Right lobe of liver (tissue), 4 donors: ENCODE measurements at regions not wholly inside any gene's neighbourhood (a gene's known extent, or its start where the extent isn't known, plus 50 kb on each side); places are given as distances from the start of the nearest gene placed in this dataset.
"Not testable (repeated sequence)": the region's sequence is repeated elsewhere in the genome, so short reads cannot be mapped to it uniquely, and the experiment has no call there.

ENCODE experiments used
- POLR2A ChIP-seq: fragments of 450-650 bp; IDR thresholded peaks from one replicate; pipeline ENCODE4 v1.6.1; 2017; ENCODE audit warnings: antibody characterized with exemption, mild to moderate bottlenecking
- TF ChIP-seq, protein P1 (sequence below), 4 donors: fragments of 200-600 bp in 3 of 4; fragments of 450-650 bp in 1 of 4; IDR thresholded peaks; one replicate each; pipeline versions ENCODE4 v1.5.1 to v1.8.0; 2016 to 2022; ENCODE audit warnings: antibody characterized with exemption in 4 of 4, mild to moderate bottlenecking in 2 of 4
- donor health status: DM: no; HTN: no; CAD: no.
- donor health status: DM: no; HTN: no; CAD: no.
- donor health status: DM: no; HTN: yes; CAD: no.

DNA sequence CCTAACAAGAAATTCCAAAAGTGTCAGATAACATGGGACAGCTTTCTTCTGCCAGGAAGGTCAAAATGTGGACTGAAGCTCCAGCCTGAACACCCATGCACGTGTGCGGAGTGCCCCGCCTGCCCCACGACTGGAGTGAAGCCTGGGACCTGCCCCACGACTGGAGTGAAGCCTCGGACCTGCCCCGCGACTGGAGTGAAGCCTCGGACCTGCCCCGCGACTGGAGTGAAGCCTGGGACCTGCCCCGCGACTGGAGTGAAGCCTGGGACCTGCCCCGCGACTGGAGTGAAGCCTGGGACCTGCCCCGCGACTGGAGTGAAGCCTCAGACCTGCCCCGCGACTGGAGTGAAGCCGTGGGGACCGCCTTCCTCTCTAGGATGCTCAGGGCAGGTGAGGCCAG lies 61.4 kb upstream of the ACTRT2 start:
- TF ChIP-seq, protein P1, sequence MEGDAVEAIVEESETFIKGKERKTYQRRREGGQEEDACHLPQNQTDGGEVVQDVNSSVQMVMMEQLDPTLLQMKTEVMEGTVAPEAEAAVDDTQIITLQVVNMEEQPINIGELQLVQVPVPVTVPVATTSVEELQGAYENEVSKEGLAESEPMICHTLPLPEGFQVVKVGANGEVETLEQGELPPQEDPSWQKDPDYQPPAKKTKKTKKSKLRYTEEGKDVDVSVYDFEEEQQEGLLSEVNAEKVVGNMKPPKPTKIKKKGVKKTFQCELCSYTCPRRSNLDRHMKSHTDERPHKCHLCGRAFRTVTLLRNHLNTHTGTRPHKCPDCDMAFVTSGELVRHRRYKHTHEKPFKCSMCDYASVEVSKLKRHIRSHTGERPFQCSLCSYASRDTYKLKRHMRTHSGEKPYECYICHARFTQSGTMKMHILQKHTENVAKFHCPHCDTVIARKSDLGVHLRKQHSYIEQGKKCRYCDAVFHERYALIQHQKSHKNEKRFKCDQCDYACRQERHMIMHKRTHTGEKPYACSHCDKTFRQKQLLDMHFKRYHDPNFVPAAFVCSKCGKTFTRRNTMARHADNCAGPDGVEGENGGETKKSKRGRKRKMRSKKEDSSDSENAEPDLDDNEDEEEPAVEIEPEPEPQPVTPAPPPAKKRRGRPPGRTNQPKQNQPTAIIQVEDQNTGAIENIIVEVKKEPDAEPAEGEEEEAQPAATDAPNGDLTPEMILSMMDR (IDR thresholded peaks at IDR 0.05) = not testable (repeated sequence)
- TF ChIP-seq POLR2A = not testable (repeated sequence)
